SK-N-SH treated with all-trans-retinoic acid at 6 μM for 48 hours (cell line): ENCODE measurements at regions not wholly inside any gene's neighbourhood (a gene's known extent, or its start where the extent isn't known, plus 50 kb on each side); places are given as distances from the start of the nearest gene placed in this dataset.
"Not testable (repeated sequence)": the region's sequence is repeated elsewhere in the genome, so short reads cannot be mapped to it uniquely, and the experiment has no call there.

Source experiments
- ARNTL ChIP-seq: fragments of 450-650 bp; formaldehyde crosslinking; IDR thresholded peaks from 2 replicates; pipeline ENCODE4 v1.5.0; 2020; ENCODE audit warnings: low read depth, mild to moderate bottlenecking, moderate library complexity, borderline replicate concordance
- CSDC2 ChIP-seq: fragments of 250-450 bp; sonication (Bioruptor Pico); IDR thresholded peaks from 2 replicates; pipeline ENCODE4 v1.5.0; 2020; ENCODE audit warnings: mild to moderate bottlenecking, moderate library complexity
- GLIS3 ChIP-seq: fragments of 250-450 bp; sonication (Bioruptor Pico); IDR thresholded peaks from 2 replicates; pipeline ENCODE4 v1.5.0; 2020; ENCODE audit warnings: mild to moderate bottlenecking, moderate library complexity
- PPARA ChIP-seq: fragments of 250-450 bp; sonication (Bioruptor Pico); IDR thresholded peaks from 2 replicates; pipeline ENCODE4 v1.5.0; 2020; ENCODE audit warnings: mild to moderate bottlenecking, borderline replicate concordance
- RARB ChIP-seq: fragments of 250-450 bp; sonication (Bioruptor Pico); IDR thresholded peaks from 2 replicates; pipeline ENCODE4 v1.8.0; 2021; ENCODE audit warnings: mild to moderate bottlenecking, moderate library complexity
- ZFP3 ChIP-seq: fragments of 250-450 bp; sonication (Bioruptor Pico); IDR thresholded peaks from 2 replicates; pipeline ENCODE4 v1.5.0; 2020; ENCODE audit warnings: mild to moderate bottlenecking, moderate library complexity
- ZFP30 ChIP-seq: fragments of 450-650 bp; formaldehyde crosslinking; IDR thresholded peaks from 2 replicates; pipeline ENCODE4 v1.5.0; 2022; ENCODE audit warnings: mild to moderate bottlenecking, moderate library complexity
- ZNF565 ChIP-seq: fragments of 450-650 bp; formaldehyde crosslinking; conservative IDR thresholded peaks from 2 replicates; pipeline ENCODE4 v1.5.0; 2020; ENCODE audit warnings: low read depth, mild to moderate bottlenecking, moderate library complexity
- ZNF8 ChIP-seq: fragments of 450-650 bp; formaldehyde crosslinking; IDR thresholded peaks from 2 replicates; pipeline ENCODE4 v1.5.0; 2020; ENCODE audit warnings: mild to moderate bottlenecking, moderate library complexity
- TF ChIP-seq, protein P1 (sequence below): fragments of 250-450 bp; sonication (Bioruptor Pico); IDR thresholded peaks from 2 replicates; pipeline ENCODE4 v1.8.0; 2020; ENCODE audit warnings: mild to moderate bottlenecking, moderate library complexity, borderline replicate concordance
- TF ChIP-seq, protein P2 (sequence below): fragments of 250-450 bp; sonication (Bioruptor Pico); IDR thresholded peaks from 2 replicates; pipeline ENCODE4 v1.5.0; 2020; ENCODE audit warnings: mild to moderate bottlenecking, moderate library complexity
- TF ChIP-seq, protein P3 (sequence below): fragments of 250-450 bp; sonication (Bioruptor Pico); IDR thresholded peaks from 2 replicates; pipeline ENCODE4 v1.5.1; 2020; ENCODE audit warnings: low read depth, mild to moderate bottlenecking, moderate library complexity

DNA sequence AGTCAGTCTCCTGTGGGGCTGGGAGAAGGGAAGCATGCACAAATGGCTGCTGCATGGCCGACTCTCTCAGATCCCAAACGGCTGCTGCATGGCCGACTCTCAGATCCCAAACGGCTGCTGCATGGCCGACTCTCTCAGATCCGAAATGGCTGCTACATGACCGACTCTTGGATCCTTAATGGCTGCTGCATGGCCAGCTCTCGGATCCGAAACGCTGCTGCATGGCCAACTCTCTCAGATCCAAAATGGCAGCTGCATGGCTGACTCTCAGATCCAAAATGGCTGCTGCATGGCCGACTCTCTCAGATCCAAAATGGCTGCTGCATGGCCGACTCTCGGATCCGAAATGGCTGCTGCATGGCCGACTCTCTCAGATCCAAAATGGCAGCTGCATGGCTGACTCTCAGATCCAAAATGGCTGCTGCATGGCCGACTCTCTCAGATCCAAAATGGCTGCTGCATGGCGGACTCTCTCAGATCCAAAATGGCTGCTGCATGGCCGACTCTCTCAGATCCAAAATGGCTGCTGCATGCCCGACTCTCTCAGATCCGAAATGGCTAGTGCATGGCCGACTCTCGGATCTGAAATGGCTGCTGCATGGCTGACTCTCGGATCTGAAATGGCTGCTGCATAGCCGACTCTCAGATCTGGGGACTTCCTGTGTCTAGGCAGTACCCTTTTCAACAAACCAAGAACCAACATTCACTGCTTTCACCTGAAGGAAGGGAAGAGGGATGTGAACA is 284.8 kb upstream of the SMIM21 start:
- TF ChIP-seq ZFP30; ARNTL (CRISPR knock-in tag); CSDC2 (CRISPR knock-in tag); ZNF8 (CRISPR knock-in tag); ZFP3 (CRISPR knock-in tag); RARB (CRISPR knock-in tag); ZNF565 (CRISPR knock-in tag); PPARA (CRISPR knock-in tag); GLIS3: not testable (repeated sequence)
- TF ChIP-seq, protein P1, sequence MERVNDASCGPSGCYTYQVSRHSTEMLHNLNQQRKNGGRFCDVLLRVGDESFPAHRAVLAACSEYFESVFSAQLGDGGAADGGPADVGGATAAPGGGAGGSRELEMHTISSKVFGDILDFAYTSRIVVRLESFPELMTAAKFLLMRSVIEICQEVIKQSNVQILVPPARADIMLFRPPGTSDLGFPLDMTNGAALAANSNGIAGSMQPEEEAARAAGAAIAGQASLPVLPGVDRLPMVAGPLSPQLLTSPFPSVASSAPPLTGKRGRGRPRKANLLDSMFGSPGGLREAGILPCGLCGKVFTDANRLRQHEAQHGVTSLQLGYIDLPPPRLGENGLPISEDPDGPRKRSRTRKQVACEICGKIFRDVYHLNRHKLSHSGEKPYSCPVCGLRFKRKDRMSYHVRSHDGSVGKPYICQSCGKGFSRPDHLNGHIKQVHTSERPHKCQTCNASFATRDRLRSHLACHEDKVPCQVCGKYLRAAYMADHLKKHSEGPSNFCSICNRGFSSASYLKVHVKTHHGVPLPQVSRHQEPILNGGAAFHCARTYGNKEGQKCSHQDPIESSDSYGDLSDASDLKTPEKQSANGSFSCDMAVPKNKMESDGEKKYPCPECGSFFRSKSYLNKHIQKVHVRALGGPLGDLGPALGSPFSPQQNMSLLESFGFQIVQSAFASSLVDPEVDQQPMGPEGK, result not testable (repeated sequence)
- TF ChIP-seq, protein P2, sequence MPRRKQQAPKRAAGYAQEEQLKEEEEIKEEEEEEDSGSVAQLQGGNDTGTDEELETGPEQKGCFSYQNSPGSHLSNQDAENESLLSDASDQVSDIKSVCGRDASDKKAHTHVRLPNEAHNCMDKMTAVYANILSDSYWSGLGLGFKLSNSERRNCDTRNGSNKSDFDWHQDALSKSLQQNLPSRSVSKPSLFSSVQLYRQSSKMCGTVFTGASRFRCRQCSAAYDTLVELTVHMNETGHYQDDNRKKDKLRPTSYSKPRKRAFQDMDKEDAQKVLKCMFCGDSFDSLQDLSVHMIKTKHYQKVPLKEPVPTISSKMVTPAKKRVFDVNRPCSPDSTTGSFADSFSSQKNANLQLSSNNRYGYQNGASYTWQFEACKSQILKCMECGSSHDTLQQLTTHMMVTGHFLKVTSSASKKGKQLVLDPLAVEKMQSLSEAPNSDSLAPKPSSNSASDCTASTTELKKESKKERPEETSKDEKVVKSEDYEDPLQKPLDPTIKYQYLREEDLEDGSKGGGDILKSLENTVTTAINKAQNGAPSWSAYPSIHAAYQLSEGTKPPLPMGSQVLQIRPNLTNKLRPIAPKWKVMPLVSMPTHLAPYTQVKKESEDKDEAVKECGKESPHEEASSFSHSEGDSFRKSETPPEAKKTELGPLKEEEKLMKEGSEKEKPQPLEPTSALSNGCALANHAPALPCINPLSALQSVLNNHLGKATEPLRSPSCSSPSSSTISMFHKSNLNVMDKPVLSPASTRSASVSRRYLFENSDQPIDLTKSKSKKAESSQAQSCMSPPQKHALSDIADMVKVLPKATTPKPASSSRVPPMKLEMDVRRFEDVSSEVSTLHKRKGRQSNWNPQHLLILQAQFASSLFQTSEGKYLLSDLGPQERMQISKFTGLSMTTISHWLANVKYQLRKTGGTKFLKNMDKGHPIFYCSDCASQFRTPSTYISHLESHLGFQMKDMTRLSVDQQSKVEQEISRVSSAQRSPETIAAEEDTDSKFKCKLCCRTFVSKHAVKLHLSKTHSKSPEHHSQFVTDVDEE, result not testable (repeated sequence)
- TF ChIP-seq, protein P3, sequence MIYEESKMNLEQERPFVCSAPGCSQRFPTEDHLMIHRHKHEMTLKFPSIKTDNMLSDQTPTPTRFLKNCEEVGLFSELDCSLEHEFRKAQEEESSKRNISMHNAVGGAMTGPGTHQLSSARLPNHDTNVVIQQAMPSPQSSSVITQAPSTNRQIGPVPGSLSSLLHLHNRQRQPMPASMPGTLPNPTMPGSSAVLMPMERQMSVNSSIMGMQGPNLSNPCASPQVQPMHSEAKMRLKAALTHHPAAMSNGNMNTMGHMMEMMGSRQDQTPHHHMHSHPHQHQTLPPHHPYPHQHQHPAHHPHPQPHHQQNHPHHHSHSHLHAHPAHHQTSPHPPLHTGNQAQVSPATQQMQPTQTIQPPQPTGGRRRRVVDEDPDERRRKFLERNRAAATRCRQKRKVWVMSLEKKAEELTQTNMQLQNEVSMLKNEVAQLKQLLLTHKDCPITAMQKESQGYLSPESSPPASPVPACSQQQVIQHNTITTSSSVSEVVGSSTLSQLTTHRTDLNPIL (CRISPR knock-in tag), result not testable (repeated sequence)
